Kasumi-1 (cell line): ENCODE measurements at regions not wholly inside any gene's neighbourhood (a gene's known extent, or its start where the extent isn't known, plus 50 kb on each side); places are given as distances from the start of the nearest gene placed in this dataset.

Experiments
- DNase-seq, 2 experiments: peaks; one replicate each; lab custom pipeline; 2025; lab: John Stamatoyannopoulos, UW

DNA sequence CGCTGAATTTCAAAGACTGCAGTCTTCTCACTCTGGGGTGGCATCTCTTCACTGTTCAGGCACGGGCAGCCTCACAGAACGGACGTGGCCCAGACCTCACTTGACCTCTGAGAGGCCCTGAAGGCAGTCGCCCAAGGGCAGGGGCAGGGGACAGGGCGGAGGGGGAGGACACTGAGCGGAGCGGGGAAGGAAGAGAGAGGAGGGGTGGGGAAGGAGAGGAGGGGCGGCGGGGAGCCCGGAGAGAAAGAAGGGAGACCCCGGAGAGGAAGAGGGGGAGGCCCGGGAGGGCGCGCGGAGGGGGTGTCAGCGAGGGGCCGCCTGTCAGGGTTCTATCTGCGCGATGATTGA lies 58.7 kb upstream of the COMTD1 start:
- no peak for DNase-seq

DNA sequence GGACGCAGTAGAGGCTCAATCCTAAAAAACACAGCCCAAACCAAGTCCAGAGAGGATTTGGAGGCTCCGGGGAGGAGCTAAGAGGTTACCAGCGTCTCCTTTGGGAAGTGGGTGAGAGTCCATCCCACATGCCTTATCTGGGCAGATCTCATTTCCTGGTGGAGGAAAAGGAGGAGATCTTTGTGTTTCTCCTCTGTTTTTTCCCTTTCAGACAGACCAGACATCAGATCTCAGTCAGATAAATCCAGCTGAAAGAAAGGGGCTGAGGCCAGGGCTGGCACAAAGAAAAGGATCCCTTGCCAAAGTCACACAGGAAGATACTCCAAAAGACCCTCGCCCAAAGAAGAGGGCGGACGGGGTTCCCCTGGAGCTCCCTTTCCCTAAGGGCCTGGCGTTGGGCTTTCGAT lies 58.3 kb upstream of the COMTD1 start:
- no peak for DNase-seq

DNA sequence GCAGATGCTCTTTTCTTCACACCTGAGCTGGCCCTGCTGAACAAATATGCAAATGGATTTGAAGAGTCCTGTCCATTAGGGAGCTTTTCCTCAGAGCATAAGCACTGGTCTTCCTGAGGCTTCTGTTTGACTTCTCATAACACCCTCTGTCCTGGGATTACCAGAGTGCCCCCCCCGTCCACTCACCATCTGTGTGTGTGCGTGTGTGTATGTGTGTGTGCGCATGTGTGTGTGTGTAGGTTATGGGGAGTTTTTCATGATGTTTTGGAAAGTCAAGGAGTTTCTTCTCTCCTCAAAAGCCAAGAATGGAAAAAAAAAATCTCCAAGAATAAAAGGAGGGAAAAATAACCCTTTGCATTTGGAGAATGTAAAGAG lies 57.7 kb upstream of the COMTD1 start:
- DNase-seq: no peak

DNA sequence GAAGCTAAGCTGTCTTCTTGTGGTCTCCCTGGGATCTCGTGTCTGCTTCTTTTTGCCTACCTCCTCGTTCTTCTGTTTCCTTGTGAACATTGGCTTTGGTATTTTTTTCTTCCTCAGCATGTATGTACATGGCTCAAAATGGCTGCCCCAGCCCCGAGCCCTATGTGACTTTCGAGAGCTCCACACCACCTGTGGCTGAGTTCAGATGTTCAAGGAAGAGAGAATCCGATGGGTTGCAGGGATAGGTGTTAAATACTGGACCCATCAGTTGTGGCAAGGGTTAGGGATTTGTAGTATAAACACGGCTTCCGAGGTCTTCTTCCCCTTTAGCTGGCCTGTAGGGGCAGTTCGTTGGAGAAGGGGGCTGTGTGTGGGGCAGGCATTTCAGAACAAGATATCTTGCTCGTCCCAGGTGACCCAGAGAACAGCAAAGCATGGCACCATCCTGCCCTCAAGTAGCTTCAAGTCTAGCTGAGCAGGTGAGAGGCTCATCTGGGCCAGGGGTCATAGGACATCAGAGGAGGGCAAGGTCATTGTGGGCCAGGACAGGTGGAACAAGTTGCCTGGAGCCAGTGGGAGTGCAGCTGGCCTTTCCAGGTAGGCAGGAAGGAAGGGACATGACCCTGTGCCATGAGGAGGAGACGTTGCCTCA lies 57.2 kb upstream of the COMTD1 start:
- DNase-seq: no peak

DNA sequence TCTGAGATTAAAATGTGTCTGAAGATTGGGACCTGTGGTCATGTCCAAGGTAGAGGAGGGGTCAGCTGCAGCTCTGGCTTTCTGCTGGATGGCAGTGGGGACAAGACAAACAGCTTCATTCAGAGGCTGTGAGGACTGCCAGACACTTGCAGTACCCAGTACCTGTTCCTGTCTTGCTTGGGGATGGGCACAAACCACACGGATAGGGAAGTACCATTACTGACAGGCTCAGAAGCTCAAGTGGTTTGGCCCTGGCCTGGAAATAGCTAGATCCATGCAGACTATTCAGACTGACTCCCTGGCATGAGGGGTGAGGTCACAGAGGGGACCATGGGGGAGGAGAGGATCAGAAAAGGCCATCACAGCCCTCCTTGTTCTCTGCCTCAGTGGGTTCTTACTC lies 56.0 kb upstream of the COMTD1 start:
- peak; percentile 54 to 56 for DNase-seq

DNA sequence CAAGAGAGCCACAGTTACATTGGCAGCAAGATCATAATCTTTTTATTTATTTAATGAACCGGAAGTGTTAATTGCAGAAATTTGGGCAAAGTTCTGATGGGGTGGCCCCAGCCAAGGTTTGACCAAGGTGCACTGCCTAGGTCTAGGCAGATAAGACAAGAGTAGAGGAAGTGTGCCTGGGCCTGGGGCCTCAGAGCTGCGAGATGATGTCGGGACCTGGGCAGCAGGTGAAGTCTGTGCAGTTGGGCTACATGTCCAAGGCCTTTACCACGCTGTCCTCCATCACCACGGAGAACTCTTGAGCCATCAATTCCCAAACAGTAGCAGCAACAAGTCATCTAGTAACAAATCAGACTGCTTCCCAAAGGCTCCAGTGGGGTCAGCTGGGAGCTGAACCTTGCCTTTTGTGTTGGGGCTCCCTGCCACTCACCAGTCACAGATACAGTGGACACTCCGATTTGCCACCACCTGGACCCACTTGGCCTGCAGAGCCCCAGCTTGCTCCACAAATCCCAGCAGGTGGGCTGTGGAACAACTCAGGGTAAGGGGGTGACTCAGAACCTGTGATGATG lies 52.5 kb upstream of the COMTD1 start:
- no peak for DNase-seq

DNA sequence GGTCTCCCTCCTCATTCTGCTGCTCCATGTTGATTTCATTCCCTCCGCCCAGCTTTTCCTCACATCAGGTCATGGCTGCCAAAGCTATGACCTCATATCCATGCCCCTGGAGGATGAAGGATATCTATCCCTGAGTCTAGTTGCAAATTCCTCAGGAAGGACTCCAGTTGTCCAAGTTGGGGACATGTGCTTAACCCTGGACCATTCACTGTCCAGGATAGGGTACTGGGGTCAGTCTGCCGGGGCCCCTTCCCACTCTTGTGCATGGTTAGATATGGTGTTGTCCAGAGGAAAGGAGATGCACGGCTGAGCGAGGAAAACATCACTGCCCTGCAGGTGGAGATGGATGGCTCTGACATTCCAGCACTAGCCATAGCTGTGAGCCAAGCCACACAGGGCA lies 51.9 kb upstream of the COMTD1 start:
- no peak for DNase-seq

DNA sequence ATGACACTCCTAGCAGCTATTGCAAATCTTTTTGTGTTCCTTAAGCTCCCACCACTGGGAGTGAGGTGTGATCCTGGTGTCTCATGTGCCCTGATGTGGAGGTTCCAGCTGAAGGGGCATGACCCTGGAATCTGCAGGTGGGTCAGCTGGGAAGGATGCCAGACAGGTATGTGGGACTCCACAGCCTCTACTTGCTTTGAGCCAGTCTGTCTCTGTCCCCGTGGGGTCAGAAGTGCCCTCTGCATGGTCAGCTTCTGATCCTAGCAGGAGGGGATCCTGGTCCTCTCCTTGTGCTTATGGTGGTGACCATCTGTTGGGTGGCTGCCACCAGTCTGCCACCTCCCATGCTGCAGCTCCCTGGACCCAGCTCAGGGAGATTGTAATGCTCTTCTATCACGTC lies 51.1 kb upstream of the COMTD1 start:
- no peak for DNase-seq
